ENCODE measurements at regions not wholly inside any gene's neighbourhood (a gene's known extent, or its start where the extent isn't known, plus 50 kb on each side); places are given as distances from the start of the nearest gene placed in this dataset.

- H3K27me3 ChIP-seq (ENCODE audit: control insufficient read depth, insufficient read depth, low read length): no peaks in the 10 kb centered on the region
- H3K36me3 ChIP-seq (replicated peaks; ENCODE audit: control insufficient read depth, insufficient read depth, low read length): no peaks in the 10 kb centered on the region
- no peak for DNase-seq
- H3K4me3 ChIP-seq (ENCODE audit: insufficient read depth, low read depth, low read length): no peak overlapping the region
These were observed 153.0 kb downstream of the UXS1 start for GRCh38 chr2:106041150-106041549.

- H3K27me3 ChIP-seq (ENCODE audit: control insufficient read depth, insufficient read depth, low read length): no peaks in the 10 kb centered on the region
- H3K36me3 ChIP-seq (replicated peaks; ENCODE audit: control insufficient read depth, insufficient read depth, low read length): no peaks in the 10 kb centered on the region
- no peak overlapping the region for H3K4me3 ChIP-seq (ENCODE audit: insufficient read depth, low read depth, low read length)
- DNase-seq: no peak
These were observed 154.3 kb downstream of the UXS1 start for GRCh38 chr2:106039634-106040315.

- no peaks in the 10 kb centered on the region for H3K36me3 ChIP-seq (replicated peaks; ENCODE audit: control insufficient read depth, insufficient read depth, low read length)
- H3K4me3 ChIP-seq (ENCODE audit: insufficient read depth, low read depth, low read length): no peak overlapping the region
- no peak for DNase-seq
- no peaks in the 10 kb centered on the region for H3K27me3 ChIP-seq (ENCODE audit: control insufficient read depth, insufficient read depth, low read length)
These were observed 155.3 kb downstream of the UXS1 start for GRCh38 chr2:106038601-106039375.

GRCh38 chr2:106037932-106038331 is 156.2 kb downstream of the UXS1 start:
- Histone ChIP-seq H3K4me3 (ENCODE audit: insufficient read depth, low read depth, low read length) (no peak overlapping the region), H3K36me3 (replicated peaks; ENCODE audit: control insufficient read depth, insufficient read depth, low read length) (no peaks in the 10 kb centered on the region), H3K27me3 (ENCODE audit: control insufficient read depth, insufficient read depth, low read length) (no peaks in the 10 kb centered on the region)
- no peak for DNase-seq

- Histone ChIP-seq H3K4me3 (ENCODE audit: insufficient read depth, low read depth, low read length) (no peak overlapping the region), H3K36me3 (replicated peaks; ENCODE audit: control insufficient read depth, insufficient read depth, low read length) (no peaks in the 10 kb centered on the region), H3K27me3 (ENCODE audit: control insufficient read depth, insufficient read depth, low read length) (no peaks in the 10 kb centered on the region)
- no peak for DNase-seq
These were observed 156.8 kb downstream of the UXS1 start for GRCh38 chr2:106037262-106037661.

GRCh38 chr2:106034325-106034724 is 159.8 kb downstream of the UXS1 start:
- H3K27me3 ChIP-seq (ENCODE audit: control insufficient read depth, insufficient read depth, low read length): no peaks in the 10 kb centered on the region
- no peaks in the 10 kb centered on the region for H3K36me3 ChIP-seq (replicated peaks; ENCODE audit: control insufficient read depth, insufficient read depth, low read length)
- H3K4me3 ChIP-seq (ENCODE audit: insufficient read depth, low read depth, low read length): no peak overlapping the region
- DNase-seq: no peak

- Histone ChIP-seq H3K27me3 (ENCODE audit: control insufficient read depth, insufficient read depth, low read length) (no peaks in the 10 kb centered on the region), H3K36me3 (replicated peaks; ENCODE audit: control insufficient read depth, insufficient read depth, low read length) (no peaks in the 10 kb centered on the region), H3K4me3 (ENCODE audit: insufficient read depth, low read depth, low read length) (no peak overlapping the region)
- no peak for DNase-seq
These were observed 161.4 kb downstream of the UXS1 start for GRCh38 chr2:106032676-106033075.

GRCh38 chr2:106030287-106031268 is 163.5 kb downstream of the UXS1 start:
- Histone ChIP-seq H3K4me3 (ENCODE audit: insufficient read depth, low read depth, low read length) (no peak overlapping the region), H3K36me3 (replicated peaks; ENCODE audit: control insufficient read depth, insufficient read depth, low read length) (no peaks in the 10 kb centered on the region), H3K27me3 (ENCODE audit: control insufficient read depth, insufficient read depth, low read length) (no peaks in the 10 kb centered on the region)
- no peak for DNase-seq

GRCh38 chr2:106028192-106028591 is 165.9 kb downstream of the UXS1 start:
- no peak for DNase-seq
- H3K27me3 ChIP-seq (ENCODE audit: control insufficient read depth, insufficient read depth, low read length): no peaks in the 10 kb centered on the region
- no peaks in the 10 kb centered on the region for H3K36me3 ChIP-seq (replicated peaks; ENCODE audit: control insufficient read depth, insufficient read depth, low read length)
- no peak overlapping the region for H3K4me3 ChIP-seq (ENCODE audit: insufficient read depth, low read depth, low read length)

- Histone ChIP-seq H3K4me3 (ENCODE audit: insufficient read depth, low read depth, low read length) (no peak overlapping the region), H3K27me3 (ENCODE audit: control insufficient read depth, insufficient read depth, low read length) (no peaks in the 10 kb centered on the region), H3K36me3 (replicated peaks; ENCODE audit: control insufficient read depth, insufficient read depth, low read length) (no peaks in the 10 kb centered on the region)
- no peak for DNase-seq
These were observed 167.6 kb downstream of the UXS1 start for GRCh38 chr2:106026271-106027190.

- H3K4me3 ChIP-seq (ENCODE audit: insufficient read depth, low read depth, low read length): no peak overlapping the region
- no peak for DNase-seq
- no peaks in the 10 kb centered on the region for H3K36me3 ChIP-seq (replicated peaks; ENCODE audit: control insufficient read depth, insufficient read depth, low read length)
- H3K27me3 ChIP-seq (ENCODE audit: control insufficient read depth, insufficient read depth, low read length): no peaks in the 10 kb centered on the region
These were observed 168.3 kb downstream of the UXS1 start for GRCh38 chr2:106025796-106026195.

GRCh38 chr2:106021662-106022028 is 172.5 kb downstream of the UXS1 start:
- H3K27me3 ChIP-seq (ENCODE audit: control insufficient read depth, insufficient read depth, low read length): no peaks in the 10 kb centered on the region
- DNase-seq: no peak
- H3K4me3 ChIP-seq (ENCODE audit: insufficient read depth, low read depth, low read length): no peak overlapping the region
- no peaks in the 10 kb centered on the region for H3K36me3 ChIP-seq (replicated peaks; ENCODE audit: control insufficient read depth, insufficient read depth, low read length)

GRCh38 chr2:106020821-106021661 is 173.1 kb downstream of the UXS1 start:
- no peak overlapping the region for H3K4me3 ChIP-seq (ENCODE audit: insufficient read depth, low read depth, low read length)
- no peaks in the 10 kb centered on the region for H3K36me3 ChIP-seq (replicated peaks; ENCODE audit: control insufficient read depth, insufficient read depth, low read length)
- H3K27me3 ChIP-seq (ENCODE audit: control insufficient read depth, insufficient read depth, low read length): no peaks in the 10 kb centered on the region
- no peak for DNase-seq
